ENCODE measurements at regions not wholly inside any gene's neighbourhood (a gene's known extent, or its start where the extent isn't known, plus 50 kb on each side); places are given as distances from the start of the nearest gene placed in this dataset.
"Not testable (repeated sequence)": the region's sequence is repeated elsewhere in the genome, so short reads cannot be mapped to it uniquely, and the experiment has no call there.

DNA sequence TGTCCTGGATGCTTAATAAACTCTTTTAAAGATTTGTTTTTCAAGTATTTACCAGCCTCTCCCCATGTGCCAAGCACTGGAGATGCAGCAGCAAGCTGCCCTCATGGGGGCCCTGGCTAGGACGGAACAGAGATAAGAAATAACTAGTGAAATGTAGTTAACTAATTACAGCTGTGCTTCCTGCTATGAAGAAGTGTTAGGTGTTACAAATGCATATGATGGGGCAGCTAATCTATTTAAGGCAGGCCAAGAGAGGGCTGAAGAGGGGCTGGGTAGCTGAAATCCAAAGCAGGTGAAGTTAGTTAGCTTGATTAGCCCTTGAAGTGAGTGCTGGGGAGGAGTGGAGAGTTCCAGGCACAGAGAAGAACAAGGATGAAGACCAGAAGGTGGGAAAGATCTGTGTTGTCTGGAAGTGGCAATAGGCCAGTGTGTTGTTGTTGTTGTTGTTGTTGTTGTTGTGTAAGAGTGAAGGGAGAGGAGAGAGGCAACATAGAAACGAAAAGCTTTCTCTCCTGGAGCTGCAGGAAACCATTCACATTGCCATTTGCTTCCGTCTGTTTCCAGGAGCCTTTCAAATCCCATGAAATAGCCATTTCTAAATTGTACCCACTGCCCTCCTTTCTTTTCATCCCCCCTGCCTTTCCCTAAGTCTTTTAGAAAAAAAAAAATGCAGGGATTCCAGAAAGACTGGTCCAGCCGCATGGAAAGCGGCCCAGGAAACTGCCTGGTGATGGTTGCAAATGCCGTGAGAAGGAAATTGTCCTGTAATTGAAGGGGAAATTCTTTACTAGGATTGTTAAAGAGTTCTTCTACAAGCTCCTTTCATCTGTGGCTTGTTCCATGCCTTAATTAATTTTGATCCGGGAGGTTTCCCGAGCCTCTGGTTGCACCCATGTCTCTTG lies 119.6 kb downstream of the TFAP2C start:
- CTCF ChIA-PET: no interaction called here
- Histone ChIP-seq H3K27ac (ENCODE audit: low read depth, low read length) (no peak overlapping the region), H3K9me3 (ENCODE audit: control insufficient read depth, insufficient read depth, low read length) (no peaks in the 10 kb centered on the region), H3K27me3 (ENCODE audit: control insufficient read depth, insufficient read depth, low read length) (peaks cover 16% of the 10 kb centered on the region), H3K4me3 (ENCODE audit: low read depth, low read length) (no peak overlapping the region)
- no peak for TF ChIP-seq CTCF (IDR thresholded peaks at IDR 0.05; ENCODE audit: low read depth, low read length)
- DNase-seq (ENCODE audit: low read depth, low spot score): no peak
- POLR2A ChIA-PET: no interaction called here

DNA sequence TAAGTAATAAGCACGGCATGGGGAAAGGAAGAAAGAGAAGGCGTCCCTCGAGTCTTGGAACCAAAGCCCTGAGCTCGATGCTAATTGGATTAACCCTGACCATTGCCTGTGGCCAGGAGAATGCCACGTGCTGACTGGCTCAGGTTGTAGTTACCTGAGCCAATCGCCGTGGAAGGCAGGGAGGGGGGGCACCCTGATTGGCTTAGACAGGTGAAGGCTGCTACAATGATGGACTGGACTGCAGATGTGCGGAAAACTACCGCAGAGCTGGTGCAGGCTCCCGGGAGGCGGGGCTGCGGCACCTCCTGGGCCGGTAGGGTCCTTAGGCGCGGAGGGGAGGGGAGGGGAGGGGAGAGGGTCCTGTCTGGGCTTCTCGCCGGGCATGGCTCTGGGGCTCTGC lies 121.3 kb downstream of the TFAP2C start:
- Histone ChIP-seq H3K9me3 (ENCODE audit: control insufficient read depth, insufficient read depth, low read length) (no peaks in the 10 kb centered on the region), H3K4me3 (ENCODE audit: low read depth, low read length) (no peak overlapping the region), H3K27me3 (ENCODE audit: control insufficient read depth, insufficient read depth, low read length) (peaks cover 13% of the 10 kb centered on the region), H3K27ac (ENCODE audit: low read depth, low read length) (no peak overlapping the region)
- DNase-seq (ENCODE audit: low read depth, low spot score): no peak
- TF ChIP-seq CTCF (IDR thresholded peaks at IDR 0.05; ENCODE audit: low read depth, low read length): no peak
- ChIA-PET POLR2A (no interaction called here), CTCF (no interaction called here)

DNA sequence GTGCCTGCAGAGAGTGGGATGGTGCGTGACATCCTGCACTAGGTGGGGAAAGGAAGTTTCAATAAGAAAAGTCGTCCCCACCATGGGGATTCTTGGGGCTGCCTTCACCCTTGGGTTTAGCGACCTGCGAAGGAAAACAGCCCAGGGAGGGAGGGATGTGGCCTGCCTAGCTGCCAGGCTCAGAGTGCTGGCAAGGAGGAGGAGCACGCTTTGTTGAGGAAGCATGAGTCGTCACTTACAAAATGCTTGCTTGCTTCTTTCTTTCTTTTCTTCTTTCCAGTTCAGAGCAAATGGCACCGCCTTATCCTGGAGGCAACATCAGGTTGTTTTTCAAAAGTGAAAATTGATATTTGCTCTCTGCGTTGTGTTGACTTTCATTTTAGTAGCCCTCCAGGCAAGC lies 123.2 kb downstream of the TFAP2C start:
- peaks cover 12% of the 10 kb centered on the region for H3K27me3 ChIP-seq (ENCODE audit: control insufficient read depth, insufficient read depth, low read length)
- ChIA-PET CTCF (no interaction called here), POLR2A (no interaction called here)
- DNase-seq (ENCODE audit: low read depth, low spot score): no peak
- H3K9me3 ChIP-seq (ENCODE audit: control insufficient read depth, insufficient read depth, low read length): no peaks in the 10 kb centered on the region
- H3K4me3 ChIP-seq (ENCODE audit: low read depth, low read length): no peak overlapping the region
- TF ChIP-seq CTCF (IDR thresholded peaks at IDR 0.05; ENCODE audit: low read depth, low read length): no peak
- H3K27ac ChIP-seq (ENCODE audit: low read depth, low read length): no peak overlapping the region

DNA sequence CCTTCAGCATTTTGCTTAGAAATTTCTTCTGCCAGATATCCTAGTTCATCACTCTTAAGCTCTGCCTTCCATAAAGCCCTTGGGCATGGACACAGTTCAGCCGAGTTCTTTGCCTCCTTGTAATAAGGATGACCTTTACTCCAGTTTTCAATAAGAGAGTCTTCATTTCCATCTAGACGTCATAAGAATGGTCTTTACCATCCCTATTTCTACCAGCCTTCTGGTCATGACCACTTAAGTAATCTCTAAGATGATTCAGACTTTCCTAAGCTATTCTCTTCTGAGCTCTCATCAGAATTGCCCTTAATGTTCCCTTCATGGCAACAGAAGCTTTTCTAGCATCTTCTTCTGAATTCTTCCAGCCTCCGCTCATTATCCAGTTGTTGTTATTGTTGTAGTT lies 126.1 kb downstream of the TFAP2C start:
- Histone ChIP-seq H3K9me3 (ENCODE audit: control insufficient read depth, insufficient read depth, low read length) (no peaks in the 10 kb centered on the region), H3K27ac (ENCODE audit: low read depth, low read length) (no peak overlapping the region), H3K4me3 (ENCODE audit: low read depth, low read length) (no peak overlapping the region), H3K27me3 (ENCODE audit: control insufficient read depth, insufficient read depth, low read length) (peaks cover 9% of the 10 kb centered on the region)
- POLR2A ChIA-PET: no interaction called here
- CTCF ChIA-PET: no interaction called here
- TF ChIP-seq CTCF (IDR thresholded peaks at IDR 0.05; ENCODE audit: low read depth, low read length): no peak
- no peak for DNase-seq (ENCODE audit: low read depth, low spot score)

DNA sequence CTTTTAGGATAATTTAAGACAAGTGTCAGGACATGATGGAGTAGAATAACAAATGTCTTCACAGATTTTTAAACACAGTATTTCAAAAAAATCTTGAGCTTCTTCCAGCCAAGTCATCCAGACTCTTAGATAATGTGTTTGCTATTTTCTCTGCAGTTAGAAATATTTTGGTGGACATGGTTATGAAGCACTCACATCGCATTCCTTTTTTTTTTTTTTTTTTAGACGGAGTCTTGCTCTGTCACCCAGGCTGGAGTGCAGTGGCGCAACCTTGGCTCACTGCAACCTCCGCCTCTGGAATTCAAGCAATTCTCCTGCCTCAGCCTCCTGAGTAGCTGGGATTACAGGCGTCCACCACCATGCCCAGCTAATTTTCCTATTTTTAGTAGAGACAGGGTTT lies 127.6 kb downstream of the TFAP2C start:
- H3K27me3 ChIP-seq (ENCODE audit: control insufficient read depth, insufficient read depth, low read length); H3K9me3 ChIP-seq (ENCODE audit: control insufficient read depth, insufficient read depth, low read length); DNase-seq (ENCODE audit: low read depth, low spot score); H3K4me3 ChIP-seq (ENCODE audit: low read depth, low read length); H3K27ac ChIP-seq (ENCODE audit: low read depth, low read length); POLR2A ChIA-PET; CTCF ChIA-PET: not testable (repeated sequence)

Measured in AG04450 (cell line).